ENCODE measurements at regions not wholly inside any gene's neighbourhood (a gene's known extent, or its start where the extent isn't known, plus 50 kb on each side); places are given as distances from the start of the nearest gene placed in this dataset.
"Not testable (repeated sequence)": the region's sequence is repeated elsewhere in the genome, so short reads cannot be mapped to it uniquely, and the experiment has no call there.

DNA sequence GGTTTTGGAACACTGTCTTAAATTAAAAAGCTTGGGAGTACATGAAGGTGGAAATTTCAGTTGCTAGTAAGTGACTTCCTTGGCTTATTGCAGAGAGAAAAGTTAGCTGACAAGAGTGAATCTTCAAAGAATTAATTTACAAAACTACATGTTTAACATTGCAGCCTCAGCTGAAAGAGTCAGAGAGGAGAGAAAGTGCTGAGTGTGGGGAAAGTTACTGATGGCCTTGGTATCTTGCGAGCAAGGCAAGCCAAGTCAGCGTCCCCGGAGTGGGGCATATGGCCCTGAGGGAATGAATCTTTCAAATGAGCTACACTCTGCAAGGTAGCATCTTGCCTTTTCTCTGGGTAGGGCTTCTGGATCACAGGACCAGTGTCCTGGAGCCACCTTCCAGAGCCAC is 131.3 kb downstream of the LPIN1 start:
- DNase-seq, result no peak

DNA sequence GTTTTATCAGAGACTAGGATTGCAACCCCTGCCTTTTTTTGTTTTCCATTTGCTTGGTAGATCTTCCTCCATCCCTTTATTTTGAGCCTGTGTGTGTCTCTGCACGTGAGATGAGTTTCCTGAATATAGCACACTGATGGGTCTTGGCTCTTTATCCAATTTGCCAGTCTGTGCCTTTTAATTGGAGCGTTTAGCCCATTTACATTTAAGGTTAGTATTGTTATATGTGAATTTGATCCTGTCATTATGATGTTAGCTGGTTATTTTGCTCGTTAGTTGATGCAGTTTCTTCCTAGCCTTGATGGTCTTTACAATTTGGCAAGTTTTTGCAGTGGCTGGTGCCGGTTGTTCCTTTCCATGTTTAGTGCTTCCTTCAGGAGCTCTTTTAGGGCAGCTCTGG is 138.8 kb downstream of the LPIN1 start:
- DNase-seq, result not testable (repeated sequence)

DNA sequence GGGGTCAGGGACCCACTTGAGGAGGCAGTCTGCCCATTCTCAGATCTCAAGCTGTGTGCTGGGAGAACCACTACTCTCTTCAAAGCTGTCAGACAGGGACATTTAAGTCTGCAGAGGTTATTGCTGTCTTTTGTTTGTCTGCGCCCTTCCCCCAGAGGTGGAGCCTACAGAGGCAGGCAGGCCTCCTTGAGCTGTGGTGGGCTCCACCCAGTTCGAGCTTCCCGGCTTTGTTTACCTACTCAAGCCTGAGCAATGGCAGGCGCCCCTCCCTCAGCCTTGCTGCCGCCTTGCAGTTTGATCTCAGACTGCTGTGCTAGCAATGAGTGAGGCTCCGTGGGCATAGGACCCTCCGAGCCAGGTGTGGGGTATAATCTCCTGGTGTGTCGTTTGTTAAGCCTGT is 140.5 kb downstream of the LPIN1 start:
- DNase-seq, result not testable (repeated sequence)

DNA sequence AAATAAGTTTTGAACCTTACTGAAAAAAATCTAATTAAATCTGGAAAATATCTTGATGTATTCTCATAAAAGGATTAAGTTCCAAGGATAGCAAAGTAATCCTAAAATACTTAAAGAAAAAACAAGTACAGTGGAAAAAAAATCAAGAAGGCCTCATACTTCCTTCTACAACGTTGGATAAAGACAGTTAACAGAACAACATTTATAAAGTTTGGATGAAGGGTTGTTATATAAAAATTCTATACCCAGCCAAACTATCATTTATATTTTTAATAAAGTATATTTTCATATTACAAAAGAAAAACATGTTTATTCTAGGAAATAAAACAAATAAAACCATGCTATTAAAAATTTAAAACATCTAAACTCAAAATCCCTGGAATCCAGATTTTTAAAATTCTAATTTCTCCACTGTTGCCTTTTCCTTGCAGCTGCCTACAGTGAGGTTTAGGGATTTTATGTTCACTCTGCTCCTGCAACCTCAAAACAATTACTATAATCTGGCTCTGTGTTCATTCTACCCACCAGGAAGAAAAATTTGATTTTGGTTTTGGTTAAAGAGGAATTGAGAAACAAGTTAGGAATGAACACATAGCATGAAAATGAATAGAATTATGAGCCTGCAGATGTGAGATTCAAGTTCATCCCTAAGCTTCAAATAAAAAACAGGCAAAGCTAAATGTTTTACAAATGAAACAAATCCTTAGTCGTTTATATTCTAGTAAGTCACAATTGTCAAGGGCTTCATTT is 142.8 kb downstream of the LPIN1 start:
- no peak for DNase-seq

DNA sequence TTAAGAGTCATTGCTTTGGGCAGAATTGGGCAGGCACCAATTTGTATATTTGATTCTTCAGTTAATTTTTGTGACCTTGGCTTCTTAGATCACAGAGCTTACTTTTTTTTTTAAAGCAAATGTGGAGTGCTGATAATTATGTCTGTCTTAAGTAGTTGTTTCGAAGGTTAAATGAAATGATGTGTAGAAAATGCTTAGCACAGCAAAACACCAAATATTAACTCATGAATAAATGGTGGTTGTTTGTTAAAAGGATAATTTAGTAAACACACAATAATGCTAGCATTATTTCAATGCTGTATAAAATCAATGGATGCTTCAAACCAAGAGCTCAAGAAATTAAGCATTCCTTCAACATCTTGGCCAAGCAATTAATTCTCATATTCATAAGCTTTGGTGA is 143.4 kb downstream of the LPIN1 start:
- no peak for DNase-seq

DNA sequence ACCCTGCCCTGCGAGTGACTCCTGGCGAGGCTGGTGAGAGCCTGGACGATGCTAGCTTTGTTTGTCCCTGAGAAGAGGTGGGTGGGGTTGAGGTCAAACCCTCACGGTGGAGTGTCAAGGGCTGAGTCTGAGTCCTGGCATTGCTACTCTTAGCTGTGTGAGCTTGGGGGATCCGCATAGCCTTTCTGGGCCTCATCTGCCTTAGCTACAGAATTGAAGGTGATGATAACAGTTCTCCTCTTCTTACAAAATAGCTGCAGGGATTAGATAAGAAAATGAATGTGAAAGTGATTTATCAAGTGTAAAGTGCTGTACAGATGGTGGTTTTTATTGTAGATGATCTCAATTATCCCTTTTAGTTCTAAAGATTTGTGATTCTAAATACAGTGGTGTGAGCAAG is 144.6 kb downstream of the LPIN1 start:
- DNase-seq, result no peak

DNA sequence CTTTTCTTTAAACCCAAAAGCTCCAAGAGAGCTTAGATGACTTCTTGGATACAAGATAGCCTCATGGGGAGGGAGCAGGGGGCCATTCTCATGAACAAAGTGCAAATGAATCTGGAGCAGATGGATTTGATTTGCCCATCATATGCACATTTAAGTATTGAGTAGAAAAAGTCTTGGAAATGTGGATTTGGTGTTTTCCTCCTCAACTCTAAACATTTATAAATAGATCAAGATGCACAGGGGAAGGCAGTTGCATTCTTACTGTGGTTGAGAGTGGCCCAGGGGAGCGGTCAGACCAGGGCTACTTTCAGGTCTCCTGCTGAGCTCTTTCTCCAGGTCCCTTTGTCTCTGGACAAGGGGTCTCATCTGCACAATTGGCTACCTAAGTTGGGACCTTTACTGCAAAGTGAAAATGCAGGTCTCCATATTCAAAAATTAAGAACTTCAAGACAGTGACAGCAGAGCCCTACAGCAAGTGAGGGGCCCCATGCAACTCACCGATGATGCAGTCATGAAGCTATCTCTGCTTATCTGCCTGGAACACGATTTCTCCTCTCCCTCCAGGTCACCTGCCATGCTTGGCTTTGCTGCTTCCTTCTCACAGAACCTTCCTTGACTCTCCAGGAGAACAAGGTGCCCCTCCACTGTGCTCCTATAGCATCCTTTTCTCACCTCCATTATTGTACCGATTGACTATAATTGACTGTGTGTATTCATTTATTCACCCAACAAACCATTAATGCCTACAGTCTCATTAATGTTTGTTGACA is 145.4 kb downstream of the LPIN1 start:
- DNase-seq, result no peak

DNA sequence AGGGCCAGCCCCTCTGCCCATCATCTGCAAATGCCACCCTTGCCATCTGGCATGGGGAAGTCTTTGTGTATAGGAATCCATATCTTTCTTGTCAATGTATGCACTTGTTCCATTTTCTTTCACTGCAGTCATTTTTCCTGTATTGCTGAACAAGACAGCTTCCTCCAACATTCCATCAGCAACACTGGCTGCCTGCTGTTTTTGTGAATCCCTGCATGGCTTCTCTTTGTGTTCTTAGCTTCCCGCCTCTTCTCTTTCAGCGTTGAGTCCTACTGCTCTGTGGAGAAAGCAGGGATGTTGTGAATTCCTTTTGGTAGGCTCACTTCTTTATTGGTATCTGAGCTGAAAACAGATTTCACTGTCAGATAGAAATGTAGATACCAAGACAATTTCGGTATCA is 150.0 kb downstream of the LPIN1 start:
- no peak for DNase-seq

DNA sequence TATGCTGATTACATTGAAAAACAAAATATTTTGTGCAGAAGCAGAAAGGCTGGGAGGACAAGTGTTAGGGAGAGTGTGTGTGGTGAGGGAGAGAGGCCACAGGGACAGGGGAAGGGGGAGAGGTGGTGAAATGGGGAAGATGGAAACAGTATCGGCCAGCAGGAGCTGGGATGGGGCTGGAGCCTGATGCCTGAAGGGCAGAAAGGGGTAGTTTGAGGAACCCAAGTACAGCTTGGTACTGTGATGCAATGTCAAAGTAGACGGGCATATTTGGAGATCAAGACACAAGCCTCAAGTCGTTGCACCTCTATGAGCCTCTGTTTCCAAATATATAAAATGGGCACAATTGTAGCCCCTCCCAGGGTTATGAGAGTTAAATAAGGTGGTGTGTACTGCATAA is 152.1 kb downstream of the LPIN1 start:
- no peak for DNase-seq

DNA sequence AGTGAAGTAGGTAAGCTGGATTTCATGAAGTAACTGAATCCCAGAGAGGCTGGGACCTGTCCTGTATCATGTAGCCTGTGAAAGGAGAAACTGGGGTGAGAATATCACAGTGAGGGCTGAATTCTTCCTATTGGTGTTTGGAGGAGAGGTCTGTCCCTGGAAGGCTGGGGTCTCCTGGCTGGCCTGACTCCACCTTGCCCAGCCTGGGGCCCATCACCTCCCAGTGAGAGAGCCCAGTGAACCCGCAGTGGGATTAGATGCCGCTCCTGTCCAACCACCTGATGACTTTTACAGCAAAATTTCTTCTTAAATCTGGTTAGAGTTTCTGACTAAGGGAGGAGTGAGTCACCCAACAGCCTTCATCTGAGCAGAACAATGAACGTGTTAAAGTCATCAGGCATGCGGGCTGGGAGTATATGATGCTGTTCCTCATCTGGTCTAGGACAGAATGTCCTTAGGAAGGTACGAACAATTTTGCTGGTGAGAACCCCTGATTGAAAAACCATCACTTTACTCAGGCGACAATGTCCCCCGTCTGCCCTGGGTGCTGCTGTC is 152.9 kb downstream of the LPIN1 start:
- DNase-seq, result no peak

DNA sequence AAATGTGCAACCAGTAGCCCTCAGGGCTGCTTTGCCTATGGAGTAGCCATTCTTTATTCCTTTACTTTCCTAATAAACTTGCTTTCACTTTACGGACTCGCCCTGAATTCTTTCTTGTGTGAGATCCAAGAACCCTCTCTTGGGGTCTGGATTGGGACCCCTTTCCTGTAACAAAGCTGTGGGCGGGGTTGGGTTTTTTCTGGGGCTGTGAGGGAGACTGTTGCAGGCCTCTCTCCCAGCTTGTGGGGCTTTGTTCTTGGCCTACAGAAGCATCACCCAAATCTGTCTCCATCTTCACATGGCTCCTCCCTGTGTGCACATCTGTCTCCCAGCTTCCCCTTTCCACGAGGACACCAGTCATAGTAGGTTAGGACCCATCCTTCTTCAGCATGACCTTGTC is 154.5 kb downstream of the LPIN1 start:
- DNase-seq, result not testable (repeated sequence)

DNA sequence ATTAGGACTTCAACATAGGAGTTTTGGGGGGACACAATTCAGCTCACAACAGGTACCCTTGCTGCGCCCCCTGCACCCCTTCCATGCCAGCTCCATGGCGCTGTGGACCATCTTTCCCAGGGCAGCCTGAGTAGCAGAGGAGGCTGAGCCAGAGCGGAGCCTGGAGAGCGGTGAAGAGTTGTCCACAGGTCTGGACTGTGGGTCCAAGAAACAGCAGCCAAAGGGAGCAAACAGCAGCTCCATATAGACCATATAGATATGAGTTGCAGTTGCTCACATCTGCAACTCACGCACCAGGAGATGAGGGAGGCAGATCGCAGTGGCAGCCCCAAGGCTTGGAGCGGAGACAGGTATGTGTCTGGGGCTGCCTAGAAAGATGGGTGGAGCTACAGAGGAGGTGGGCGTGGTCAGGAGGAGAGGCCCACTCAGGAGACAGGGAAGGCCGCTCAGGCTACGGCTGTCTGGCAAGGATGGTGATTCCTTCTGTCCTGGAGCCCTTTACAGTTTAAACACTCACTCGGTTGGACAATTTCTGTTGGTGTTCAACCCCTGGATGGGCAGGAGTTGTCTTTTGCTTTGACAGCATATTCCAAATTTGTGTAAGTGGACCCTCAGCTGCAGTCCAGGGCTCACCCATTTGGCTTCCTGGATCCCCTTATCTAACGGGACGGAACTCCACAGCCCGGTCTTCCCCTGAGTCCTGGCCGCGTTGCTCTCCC is 155.1 kb downstream of the LPIN1 start:
- no peak for DNase-seq

DNA sequence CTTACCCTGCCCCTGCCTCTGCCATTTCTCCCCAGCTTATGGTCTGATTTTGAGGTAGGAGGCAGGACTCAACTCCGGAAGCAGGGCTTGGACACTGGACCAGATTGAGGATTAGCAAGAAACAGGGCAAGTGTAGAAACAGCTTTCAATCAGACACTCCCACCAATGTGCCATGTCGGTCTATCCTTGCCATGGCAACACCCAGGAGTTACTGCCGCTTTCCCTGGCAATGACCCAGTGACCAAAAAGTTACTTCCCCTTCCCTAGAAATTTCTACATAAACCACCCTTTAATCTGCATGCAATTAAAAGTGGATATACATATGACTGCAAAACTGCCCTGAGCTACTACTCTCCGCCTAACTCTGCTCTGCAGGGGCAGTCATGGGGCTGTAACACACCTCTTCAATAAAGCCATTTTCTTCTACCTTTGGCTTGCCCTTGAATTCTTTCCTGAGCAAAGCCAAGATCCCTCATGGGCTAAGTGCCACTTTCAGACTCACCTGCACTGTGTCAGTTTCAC is 156.7 kb downstream of the LPIN1 start:
- no peak for DNase-seq

DNA sequence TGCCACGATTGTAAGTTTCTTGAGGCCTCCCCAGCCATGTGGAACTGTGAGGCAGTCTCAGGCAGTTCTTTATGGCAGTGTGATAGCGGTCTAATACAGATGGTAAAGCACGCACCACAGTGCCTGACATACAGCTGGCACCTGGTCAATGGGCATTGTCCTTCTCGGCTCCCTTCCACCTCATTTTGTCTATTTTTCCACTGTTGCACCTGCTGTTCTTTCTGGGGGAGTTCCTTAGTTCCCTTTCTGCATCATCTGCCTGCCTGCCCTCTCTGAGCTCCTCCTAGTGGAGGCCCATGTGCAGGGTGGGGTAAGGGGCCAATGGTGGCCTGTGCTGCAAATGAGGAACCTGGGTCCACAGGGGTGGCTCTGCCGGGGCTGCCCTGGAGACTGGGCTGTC is 157.6 kb downstream of the LPIN1 start:
- DNase-seq, result no peak

DNA sequence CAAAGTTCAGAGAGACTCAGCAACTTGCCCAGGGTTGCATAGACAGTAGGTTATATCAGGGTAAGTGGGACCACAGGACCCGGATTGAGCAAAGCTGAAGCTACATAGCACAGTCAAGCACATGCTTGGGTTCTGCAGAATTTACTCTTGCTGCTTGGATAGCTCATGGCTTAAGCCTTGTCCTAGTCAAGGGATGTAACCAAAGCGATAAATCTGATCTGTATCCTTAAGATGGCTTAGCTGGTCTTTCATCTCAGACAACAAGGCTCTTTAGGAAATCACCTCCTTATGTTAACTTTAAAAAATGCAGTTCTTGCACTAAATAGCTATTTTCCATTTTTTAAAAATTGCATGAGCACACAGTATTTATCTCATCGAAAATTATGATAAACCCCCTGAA is 158.5 kb downstream of the LPIN1 start:
- DNase-seq, result no peak

DNA sequence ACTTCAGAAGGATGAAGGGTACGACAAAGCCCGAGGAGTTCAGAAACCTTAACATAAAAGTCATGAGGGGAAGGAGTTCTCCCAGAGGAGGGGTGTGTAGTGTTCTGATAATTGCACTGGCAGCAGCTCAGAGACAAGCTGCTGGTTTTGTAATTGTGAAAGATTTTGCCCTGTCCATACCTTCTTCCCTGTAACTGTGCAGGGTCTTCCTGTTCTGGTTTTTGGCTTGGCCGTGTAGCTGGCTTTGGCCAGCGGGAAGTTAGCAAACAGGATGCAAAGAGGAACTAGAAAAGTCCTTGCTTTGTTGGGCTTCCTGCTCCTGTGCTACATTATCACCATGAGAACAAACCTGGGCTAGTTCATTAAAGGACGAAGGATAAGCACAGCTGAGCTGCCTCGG is 160.8 kb downstream of the LPIN1 start:
- DNase-seq, result no peak

DNA sequence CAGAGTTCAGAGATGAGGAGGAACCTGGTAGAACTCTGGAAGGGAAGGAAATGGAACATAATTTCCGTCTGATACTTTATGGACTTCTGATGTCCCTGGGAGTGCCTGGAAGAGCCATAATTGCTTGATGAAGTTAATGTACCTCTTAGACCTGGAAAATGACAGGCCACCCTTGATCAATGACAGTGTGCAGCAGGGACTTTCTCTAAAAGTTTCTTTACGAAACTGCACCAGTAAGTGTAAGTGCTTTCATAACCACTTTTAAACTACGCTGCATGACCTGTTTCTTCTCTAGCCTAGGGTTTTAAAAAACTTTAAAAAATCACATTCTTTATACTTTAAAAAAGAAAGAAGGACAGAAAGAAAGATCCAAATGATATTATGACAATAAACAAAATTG is 164.5 kb downstream of the LPIN1 start:
- no peak for DNase-seq

DNA sequence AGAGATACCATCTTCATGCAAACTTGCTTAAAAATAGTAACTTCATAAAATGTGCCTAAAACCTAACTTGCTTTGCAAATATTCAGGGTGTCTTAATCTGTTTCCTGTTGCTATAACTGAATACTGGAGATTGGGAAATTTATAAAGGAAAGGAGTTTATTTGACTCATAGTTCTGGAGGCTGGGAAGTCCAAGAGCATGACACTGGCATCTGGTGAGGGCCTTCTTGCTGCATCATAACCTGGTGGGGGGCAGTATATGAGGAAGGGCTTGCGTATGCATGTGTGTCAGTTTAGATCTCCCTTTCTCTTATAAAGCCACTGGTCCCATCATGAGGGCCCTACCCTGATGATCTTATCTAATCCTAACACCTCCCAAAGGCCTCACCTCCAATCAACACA is 166.5 kb downstream of the LPIN1 start:
- no peak for DNase-seq

DNA sequence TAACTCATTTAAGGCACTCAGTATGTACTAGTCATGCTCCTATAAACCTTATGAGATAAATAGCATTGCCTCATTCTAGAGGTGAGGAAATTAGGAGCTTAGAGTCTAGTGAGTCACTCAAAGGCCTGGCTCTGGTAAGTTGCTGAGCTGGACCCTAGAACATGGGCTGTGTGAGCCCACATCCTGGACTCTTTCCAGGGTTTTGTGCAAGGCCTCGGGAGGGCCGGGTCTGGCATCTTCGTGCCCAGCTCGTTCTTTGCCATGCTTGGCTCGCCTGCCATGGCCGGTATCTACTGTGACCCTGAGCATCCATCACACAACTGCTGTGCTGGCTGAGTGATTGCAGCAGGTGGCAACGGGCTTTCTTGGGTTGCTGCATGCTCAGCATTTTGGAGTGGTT is 168.0 kb downstream of the LPIN1 start:
- no peak for DNase-seq

DNA sequence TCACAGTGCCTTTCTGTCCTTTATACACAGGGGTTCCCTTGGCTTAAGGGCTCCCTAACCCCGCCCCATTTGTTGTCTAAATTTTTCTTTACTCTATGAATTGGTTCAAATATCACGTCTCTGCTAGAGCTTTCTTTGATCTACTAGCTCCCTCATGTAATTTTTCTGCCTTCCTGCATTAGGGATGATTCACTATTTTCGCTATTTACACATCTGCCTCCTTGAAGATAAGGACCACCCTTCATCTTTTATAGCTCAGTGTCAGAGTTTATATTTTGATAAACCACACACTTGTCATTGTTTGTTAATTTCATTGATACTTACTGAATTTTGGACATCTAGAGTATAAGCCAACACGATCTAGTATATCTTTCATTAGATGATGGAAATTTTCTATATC is 169.2 kb downstream of the LPIN1 start:
- DNase-seq, result no peak

DNA sequence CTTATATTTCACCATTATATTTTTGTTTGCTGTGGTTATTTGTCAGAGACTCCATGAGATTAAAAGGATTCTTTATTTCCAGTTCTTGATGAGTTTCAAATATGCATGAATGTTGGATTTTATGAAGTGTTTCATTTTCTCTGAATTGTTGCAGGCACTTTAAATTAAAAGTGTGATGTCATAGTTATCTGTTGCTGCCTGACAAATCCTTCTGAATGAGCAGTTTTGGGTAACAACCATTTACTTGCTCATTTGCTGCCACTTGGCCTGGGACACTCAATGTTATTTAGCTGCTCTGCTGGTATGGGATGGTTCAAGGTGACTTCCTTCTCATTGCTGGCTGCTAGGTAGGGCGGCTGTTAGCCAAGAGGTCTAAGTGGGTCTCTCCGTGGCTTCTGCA is 173.5 kb downstream of the LPIN1 start:
- no peak for DNase-seq

DNA sequence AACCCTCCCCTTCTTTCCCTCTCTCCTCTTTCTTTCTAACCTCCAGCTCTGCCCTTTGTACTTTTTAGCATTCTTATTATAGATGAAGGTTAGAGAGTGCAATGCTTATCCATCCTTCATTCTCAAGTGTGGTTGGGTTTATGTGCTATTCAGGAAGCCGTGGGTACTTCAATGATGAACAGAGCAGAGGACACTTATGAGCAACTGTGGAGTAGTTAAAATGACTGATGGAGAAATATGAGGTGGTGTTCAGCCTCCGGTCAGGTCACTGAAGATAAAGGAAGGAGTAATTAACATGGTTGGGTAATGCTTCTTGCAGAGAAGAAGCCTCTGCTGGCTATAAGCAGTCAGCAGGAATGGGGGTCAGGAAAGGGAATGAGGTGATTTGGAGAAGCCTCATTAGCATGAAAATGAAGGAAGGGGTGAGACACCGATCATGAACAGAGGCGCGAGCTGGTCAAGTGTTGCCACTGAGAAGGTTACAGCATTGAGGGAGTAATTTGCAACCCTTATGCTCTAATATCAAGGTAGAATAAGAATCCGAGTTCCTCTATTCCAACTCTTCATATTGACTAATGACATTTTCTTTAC is 174.7 kb downstream of the LPIN1 start:
- DNase-seq, result no peak

DNA sequence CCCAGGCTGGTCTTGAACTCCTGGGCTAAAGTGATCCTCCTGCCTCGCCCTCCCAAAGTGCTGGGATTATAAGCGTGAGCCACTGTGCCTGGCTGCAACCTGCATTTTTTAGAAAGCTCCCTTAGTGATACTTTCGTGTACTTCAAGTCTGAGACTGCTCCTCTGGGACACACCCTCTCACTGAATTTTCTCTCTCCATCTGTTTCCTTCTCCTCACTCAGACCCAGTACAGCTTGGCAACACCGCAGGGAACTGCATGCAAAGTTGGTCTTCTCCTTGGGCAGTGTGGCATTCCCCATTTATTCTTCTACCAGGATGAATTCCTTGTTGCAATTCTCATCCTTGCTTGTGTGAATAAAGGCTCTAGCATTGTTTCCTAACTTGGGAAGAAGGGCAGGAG is 175.9 kb downstream of the LPIN1 start:
- DNase-seq, result no peak

Measured in stimulated activated CD4-positive, alpha-beta T cell treated with anti-CD3 and anti-CD28 coated beads, Interleukin-12 subunit alpha, Interleukin-12 subunit beta, amount 100 ng/mL, for 4 hours (primary cell).